B cell (primary cell): ENCODE measurements at regions not wholly inside any gene's neighbourhood (a gene's known extent, or its start where the extent isn't known, plus 50 kb on each side); places are given as distances from the start of the nearest gene placed in this dataset.

ENCODE experiments used
- ATAC-seq: fragments of 200-7000 bp; cut with Tn5 transposase; one replicate; pipeline ENCODE4 v1.10.0; 2021; ENCODE audit warnings: low read depth, mild to moderate bottlenecking, moderate number of reproducible peaks, moderate library complexity
- CTCF ChIA-PET: fragments of 350-600 bp; sonication (Branson Sonifier 250); formaldehyde crosslinking; loops from one replicate; lab custom pipeline; 2021; ENCODE audit warnings: antibody characterized with exemption, inconsistent platforms; lab: Charles Lee
- POLR2A ChIA-PET: fragments of 350-600 bp; sonication (Branson Sonifier 250); formaldehyde crosslinking; loops from one replicate; lab custom pipeline; 2021; ENCODE audit warnings: antibody characterized with exemption; lab: Charles Lee
- DNase-seq: peaks from one replicate; pipeline ENCODE4 v3.0.0; 2013
- H2AFZ ChIP-seq: 2 replicates; pipeline ENCODE4 v1.6.1; 2012; ENCODE audit warnings: mild to moderate bottlenecking, low read depth, low read length; ENCODE audit not compliant: insufficient read depth, poor library complexity, severe bottlenecking
- H3K27ac ChIP-seq, 2 donors: 1 replicate in 1 of 2; 2 replicates in 1 of 2; pipeline ENCODE4 v1.5.1; 2012 to 2013; ENCODE audit warnings: low read length in 2 of 2, mild to moderate bottlenecking in 2 of 2, moderate library complexity in 1 of 2
- H3K27me3 ChIP-seq, 4 experiments: fragments of 200-600 bp in 1 of 4; sonication (generic) in 1 of 4; replicated peaks in 1 of 4; 1 replicate in 2 of 4; 2 replicates in 2 of 4; pipeline versions ENCODE4 v1.6.1 to v1.7.0; 2013 to 2016; ENCODE audit warnings: low read length in 3 of 4, mild to moderate bottlenecking in 2 of 4, mixed read lengths in 1 of 4, moderate library complexity in 1 of 4; ENCODE audit not compliant: insufficient read depth in 4 of 4, control insufficient read depth in 3 of 4; ENCODE audit errors: control extremely low read depth in 1 of 4
- H3K36me3 ChIP-seq, 2 experiments: replicated peaks in 1 of 2; 1 replicate in 1 of 2; 2 replicates in 1 of 2; pipeline versions ENCODE4 v1.6.1 to v1.7.1; 2013; ENCODE audit warnings: low read length in 1 of 2; ENCODE audit not compliant: insufficient read depth in 2 of 2, control insufficient read depth in 1 of 2; ENCODE audit errors: control extremely low read depth in 1 of 2, extremely low read depth in 1 of 2
- H3K4me1 ChIP-seq, 2 donors: fragments of 200-600 bp in 1 of 2; sonication (generic) in 1 of 2; 1 replicate in 1 of 2; 2 replicates in 1 of 2; pipeline versions ENCODE4 v1.5.1 to v1.6.1; 2013 to 2017; ENCODE audit warnings: low read length in 2 of 2; ENCODE audit not compliant: control insufficient read depth in 2 of 2, insufficient read depth in 2 of 2
- H3K4me2 ChIP-seq: replicated peaks from 2 replicates; pipeline ENCODE3; 2012; ENCODE audit warnings: mild to moderate bottlenecking, low read depth, low read length; ENCODE audit not compliant: poor library complexity, severe bottlenecking
- H3K4me3 ChIP-seq, 5 experiments: fragments of 200-600 bp in 1 of 5; sonication (generic) in 1 of 5; 1 replicate in 3 of 5; 2 replicates in 2 of 5; pipeline versions ENCODE4 v1.5.1 to v1.7.0; 2011 to 2016; ENCODE audit warnings: low read length in 4 of 5, mild to moderate bottlenecking in 4 of 5, low read depth in 2 of 5, control low read depth in 1 of 5, moderate library complexity in 1 of 5; ENCODE audit not compliant: insufficient read depth in 1 of 5; ENCODE audit errors: control extremely low read depth in 1 of 5, extremely low read depth in 1 of 5
- H3K79me2 ChIP-seq: fragments of 200-600 bp; sonication (generic); one replicate; pipeline ENCODE4 v1.6.0; 2016; ENCODE audit warnings: low read length; ENCODE audit not compliant: control insufficient read depth, insufficient read depth
- H3K9ac ChIP-seq: fragments of 200-600 bp; sonication (generic); 2 replicates; pipeline ENCODE4 v1.6.1; 2017; ENCODE audit warnings: mild to moderate bottlenecking, low read length, moderate library complexity
- H3K9me3 ChIP-seq, 3 donors: one replicate each; pipeline versions ENCODE4 v1.6.1 to v1.7.1; 2013; ENCODE audit warnings: low read length in 2 of 3; ENCODE audit not compliant: control insufficient read depth in 2 of 3, insufficient read depth in 1 of 3; ENCODE audit errors: control extremely low read depth in 1 of 3
- H4K20me1 ChIP-seq: 2 replicates; pipeline ENCODE4 v1.6.0; 2012; ENCODE audit warnings: mild to moderate bottlenecking, low read length; ENCODE audit not compliant: insufficient read depth, control insufficient read depth, poor library complexity, severe bottlenecking
- H3K27ac Mint-ChIP-seq: one replicate; pipeline ENCODE4 v1.8.0; 2021; ENCODE audit warnings: mixed read lengths
- H3K27me3 Mint-ChIP-seq: one replicate; pipeline ENCODE4 v1.8.0; 2021; ENCODE audit warnings: mixed read lengths
- H3K4me1 Mint-ChIP-seq: one replicate; pipeline ENCODE4 v1.8.0; 2021; ENCODE audit warnings: mixed read lengths
- H3K4me3 Mint-ChIP-seq: one replicate; pipeline ENCODE4 v1.8.0; 2021; ENCODE audit warnings: mixed read lengths
- H3K9me3 Mint-ChIP-seq: one replicate; pipeline ENCODE4 v1.8.0; 2022; ENCODE audit warnings: mixed read lengths; ENCODE audit not compliant: insufficient read depth
- EZH2 ChIP-seq: IDR thresholded peaks from 2 replicates; pipeline ENCODE4 v1.6.1; 2012; ENCODE audit warnings: borderline replicate concordance, low read depth, mild to moderate bottlenecking, moderate library complexity, low read length; ENCODE audit not compliant: insufficient read depth, poor library complexity, severe bottlenecking
- WGBS: methylation state at CpG from one replicate; pipeline ENCODE4 v1.1.5; 2013; ENCODE audit warnings: missing lambda C conversion rate; ENCODE audit not compliant: insufficient coverage; 5-methylcytosine and 5-hydroxymethylcytosine counted together
- intact Hi-C: fragments of 100-400 bp; cut with micrococcal nuclease; formaldehyde crosslinking; loops from one replicate; pipeline ENCODE4 v1.10.0; 2022
- TF ChIP-seq, protein P1 (sequence below): fragments of 200-600 bp; IDR thresholded peaks from one replicate; pipeline ENCODE4 v1.8.0; 2022; ENCODE audit warnings: antibody characterized with exemption, mild to moderate bottlenecking

DNA sequence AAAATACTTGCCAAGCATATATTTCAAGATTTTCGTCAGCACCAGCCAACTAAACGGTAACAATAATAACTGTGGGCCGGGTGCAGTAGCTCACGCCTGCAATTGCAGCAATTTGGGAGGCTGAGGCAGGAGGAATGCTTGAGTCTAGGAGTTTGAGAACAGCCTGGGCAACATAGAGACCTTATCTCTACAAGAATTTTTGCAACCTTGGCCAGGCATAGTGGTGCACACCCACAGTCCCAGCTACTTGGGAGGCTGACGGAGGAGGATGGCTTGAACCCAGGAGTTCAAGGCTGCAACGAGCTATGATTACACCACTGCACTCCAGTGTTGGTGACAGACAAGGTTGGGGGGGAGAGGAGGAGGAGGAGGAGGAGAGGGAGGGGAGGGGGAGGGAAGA lies 145.0 kb upstream of the TIAM1 start:
- Histone ChIP-seq H3K27ac (no peak overlapping the region), H3K4me1 (no peaks in the 10 kb centered on the region), H3K36me3 (no peaks in the 10 kb centered on the region), H3K9ac (no peak overlapping the region), H3K79me2 (no peaks in the 10 kb centered on the region), H2AFZ (no peak overlapping the region), H3K4me3 (no peak overlapping the region), H3K9me3 (peaks cover 0 to 37% (median 5%) of the 10 kb centered on the region in 3 donors), H3K27me3 (no peaks in the 10 kb centered on the region), H3K4me2 (no peak overlapping the region), H4K20me1 (no peaks in the 10 kb centered on the region)
- 100% methylated on average over 4 of the region's 6 CpGs for WGBS
- Mint-ChIP-seq H3K27me3 (no peaks in the 10 kb centered on the region), H3K9me3 (peaks cover 3% of the 10 kb centered on the region), H3K4me3 (no peak overlapping the region), H3K27ac (no peak overlapping the region), H3K4me1 (no peaks in the 10 kb centered on the region)
- ChIA-PET POLR2A (no interaction called here), CTCF (no interaction called here)
- TF ChIP-seq, protein P1, sequence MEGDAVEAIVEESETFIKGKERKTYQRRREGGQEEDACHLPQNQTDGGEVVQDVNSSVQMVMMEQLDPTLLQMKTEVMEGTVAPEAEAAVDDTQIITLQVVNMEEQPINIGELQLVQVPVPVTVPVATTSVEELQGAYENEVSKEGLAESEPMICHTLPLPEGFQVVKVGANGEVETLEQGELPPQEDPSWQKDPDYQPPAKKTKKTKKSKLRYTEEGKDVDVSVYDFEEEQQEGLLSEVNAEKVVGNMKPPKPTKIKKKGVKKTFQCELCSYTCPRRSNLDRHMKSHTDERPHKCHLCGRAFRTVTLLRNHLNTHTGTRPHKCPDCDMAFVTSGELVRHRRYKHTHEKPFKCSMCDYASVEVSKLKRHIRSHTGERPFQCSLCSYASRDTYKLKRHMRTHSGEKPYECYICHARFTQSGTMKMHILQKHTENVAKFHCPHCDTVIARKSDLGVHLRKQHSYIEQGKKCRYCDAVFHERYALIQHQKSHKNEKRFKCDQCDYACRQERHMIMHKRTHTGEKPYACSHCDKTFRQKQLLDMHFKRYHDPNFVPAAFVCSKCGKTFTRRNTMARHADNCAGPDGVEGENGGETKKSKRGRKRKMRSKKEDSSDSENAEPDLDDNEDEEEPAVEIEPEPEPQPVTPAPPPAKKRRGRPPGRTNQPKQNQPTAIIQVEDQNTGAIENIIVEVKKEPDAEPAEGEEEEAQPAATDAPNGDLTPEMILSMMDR: no peak
- no peak for TF ChIP-seq EZH2
- ATAC-seq: no peak
- no peak for DNase-seq
- intact Hi-C loops: no loop called here

- DNase-seq (no peak), ATAC-seq (no peak)
- TF ChIP-seq, protein P1: no peak
- TF ChIP-seq EZH2: no peak
- intact Hi-C loops: no loop called here
- Histone ChIP-seq H3K9me3 (peaks cover 0 to 55% (median 13%) of the 10 kb centered on the region in 3 donors), H4K20me1 (no peaks in the 10 kb centered on the region), H3K4me3 (no peak overlapping the region), H3K36me3 (no peaks in the 10 kb centered on the region), H3K4me2 (no peak overlapping the region), H3K9ac (no peak overlapping the region), H3K27ac (no peak overlapping the region), H3K79me2 (no peaks in the 10 kb centered on the region), H3K4me1 (no peaks in the 10 kb centered on the region), H2AFZ (no peak overlapping the region), H3K27me3 (no peaks in the 10 kb centered on the region)
- Mint-ChIP-seq H3K4me1 (no peaks in the 10 kb centered on the region), H3K27ac (no peak overlapping the region), H3K27me3 (no peaks in the 10 kb centered on the region), H3K9me3 (peaks cover 3% of the 10 kb centered on the region), H3K4me3 (no peak overlapping the region)
- ChIA-PET CTCF (no interaction called here), POLR2A (no interaction called here)
- 100% methylated on average over 5 of the region's 5 CpGs for WGBS
Observed at GRCh38 chr21:31484219-31484618, 140.2 kb upstream of the TIAM1 start.
